ENCODE measurements at regions not wholly inside any gene's neighbourhood (a gene's known extent, or its start where the extent isn't known, plus 50 kb on each side); places are given as distances from the start of the nearest gene placed in this dataset.

GRCh38 chr16:52869243-52869642 is 183.5 kb downstream of the CHD9NB start:
- H3K4me3 Mint-ChIP-seq: no peak overlapping the region
- no peak for TF ChIP-seq CTCF (IDR thresholded peaks at IDR 0.05)
- intact Hi-C loops (cut with micrococcal nuclease): no loop called here
- ChIA-PET POLR2A (no interaction called here), CTCF (no interaction called here)
- H3K9me3 Mint-ChIP-seq: no peaks in the 10 kb centered on the region
- ATAC-seq (no peak), DNase-seq (no peak)
- H3K4me1 Mint-ChIP-seq (ENCODE audit: low read depth): no peaks in the 10 kb centered on the region
- H3K36me3 Mint-ChIP-seq (ENCODE audit: low read depth): no peaks in the 10 kb centered on the region
- peaks cover 4% of the 10 kb centered on the region for H3K27me3 Mint-ChIP-seq
- no peak overlapping the region for H3K27ac Mint-ChIP-seq

GRCh38 chr16:52863000-52863399 is 189.7 kb downstream of the CHD9NB start:
- no peaks in the 10 kb centered on the region for H3K9me3 Mint-ChIP-seq
- H3K27ac Mint-ChIP-seq: no peak overlapping the region
- no peak for TF ChIP-seq CTCF (IDR thresholded peaks at IDR 0.05)
- no peak overlapping the region for H3K4me3 Mint-ChIP-seq
- no peaks in the 10 kb centered on the region for H3K27me3 Mint-ChIP-seq
- no peak for DNase-seq
- CTCF ChIA-PET: no interaction called here
- POLR2A ChIA-PET: no interaction called here
- no peaks in the 10 kb centered on the region for H3K36me3 Mint-ChIP-seq (ENCODE audit: low read depth)
- ATAC-seq: no peak
- intact Hi-C loops (cut with micrococcal nuclease): no loop called here
- no peaks in the 10 kb centered on the region for H3K4me1 Mint-ChIP-seq (ENCODE audit: low read depth)

GRCh38 chr16:52861614-52862022 is 191.1 kb downstream of the CHD9NB start:
- no peaks in the 10 kb centered on the region for H3K27me3 Mint-ChIP-seq
- ATAC-seq: no peak

GRCh38 chr16:52855463-52855862 is 197.2 kb downstream of the CHD9NB start:
- no peak overlapping the region for H3K27ac Mint-ChIP-seq
- CTCF ChIA-PET: no interaction called here
- H3K36me3 Mint-ChIP-seq (ENCODE audit: low read depth): no peaks in the 10 kb centered on the region
- TF ChIP-seq CTCF (IDR thresholded peaks at IDR 0.05): no peak
- peaks cover 18% of the 10 kb centered on the region for H3K9me3 Mint-ChIP-seq
- ATAC-seq (no peak), DNase-seq (no peak)
- no peak overlapping the region for H3K4me3 Mint-ChIP-seq
- POLR2A ChIA-PET: no interaction called here
- intact Hi-C loops (cut with micrococcal nuclease): no loop called here
- peaks cover 7% of the 10 kb centered on the region for H3K27me3 Mint-ChIP-seq
- H3K4me1 Mint-ChIP-seq (ENCODE audit: low read depth): no peaks in the 10 kb centered on the region

More at GRCh38 chr16:52861614-52862022, 191.1 kb downstream of the CHD9NB start:
- POLR2A ChIA-PET: no interaction called here
- H3K9me3 Mint-ChIP-seq: no peaks in the 10 kb centered on the region
- intact Hi-C loops (cut with micrococcal nuclease): no loop called here
- CTCF ChIA-PET: no interaction called here
- H3K36me3 Mint-ChIP-seq (ENCODE audit: low read depth): no peaks in the 10 kb centered on the region
- no peaks in the 10 kb centered on the region for H3K4me1 Mint-ChIP-seq (ENCODE audit: low read depth)
- DNase-seq: no peak
- H3K4me3 Mint-ChIP-seq: no peak overlapping the region
- TF ChIP-seq CTCF (IDR thresholded peaks at IDR 0.05): no peak
- no peak overlapping the region for H3K27ac Mint-ChIP-seq

GRCh38 chr16:52852978-52853377 is 199.7 kb downstream of the CHD9NB start:
- ATAC-seq (no peak), DNase-seq (no peak)
- ChIA-PET POLR2A (no interaction called here), CTCF (no interaction called here)
- Mint-ChIP-seq H3K4me1 (ENCODE audit: low read depth) (no peaks in the 10 kb centered on the region), H3K9me3 (peaks cover 29% of the 10 kb centered on the region), H3K36me3 (ENCODE audit: low read depth) (no peaks in the 10 kb centered on the region), H3K4me3 (no peak overlapping the region), H3K27ac (no peak overlapping the region), H3K27me3 (peaks cover 7% of the 10 kb centered on the region)
- intact Hi-C loops (cut with micrococcal nuclease): no loop called here
- TF ChIP-seq CTCF (IDR thresholded peaks at IDR 0.05): no peak

Data from activated CD8-positive, alpha-beta T cell treated with anti-CD3 and anti-CD28 coated beads for 36 hours (primary cell).